H7 (cell line): ENCODE measurements at regions not wholly inside any gene's neighbourhood (a gene's known extent, or its start where the extent isn't known, plus 50 kb on each side); places are given as distances from the start of the nearest gene placed in this dataset.

Source experiments
- DNase-seq: peaks from one replicate; pipeline ENCODE4 v3.0.0; 2012
- H3K27me3 ChIP-seq: 2 replicates; pipeline ENCODE4 v1.6.0; 2011; ENCODE audit warnings: mild to moderate bottlenecking, low read length; ENCODE audit not compliant: control insufficient read depth, insufficient read depth
- H3K36me3 ChIP-seq: replicated peaks from 2 replicates; pipeline ENCODE4 v1.5.1; 2011; ENCODE audit warnings: low read length; ENCODE audit not compliant: control insufficient read depth, insufficient read depth
- H3K4me3 ChIP-seq: 2 replicates; pipeline ENCODE4 v1.5.1; 2011; ENCODE audit warnings: low read depth, mild to moderate bottlenecking, control low read depth, low read length, moderate library complexity; ENCODE audit not compliant: insufficient read depth

DNA sequence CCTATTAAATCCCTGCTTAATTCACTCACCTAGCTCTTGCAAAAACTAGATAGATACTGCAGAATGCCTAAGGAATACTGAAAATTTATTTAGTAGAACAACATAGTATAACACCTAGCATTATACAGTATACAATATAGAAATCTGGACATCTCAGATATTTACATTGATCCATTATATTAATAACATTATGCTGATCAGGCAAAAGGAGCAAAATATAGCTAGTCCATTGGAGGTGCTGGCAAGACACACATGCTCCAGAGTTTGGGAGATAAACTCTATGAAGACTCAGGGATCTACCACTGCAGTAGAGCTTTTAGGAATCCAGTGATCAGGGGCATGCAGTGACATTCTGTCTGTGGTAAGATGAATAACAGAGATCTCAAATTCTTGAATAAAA lies 357.6 kb downstream of the TBC1D4 start:
- DNase-seq = no peak
- Histone ChIP-seq H3K27me3 (no peaks in the 10 kb centered on the region), H3K4me3 (no peak overlapping the region), H3K36me3 (no peaks in the 10 kb centered on the region)

DNA sequence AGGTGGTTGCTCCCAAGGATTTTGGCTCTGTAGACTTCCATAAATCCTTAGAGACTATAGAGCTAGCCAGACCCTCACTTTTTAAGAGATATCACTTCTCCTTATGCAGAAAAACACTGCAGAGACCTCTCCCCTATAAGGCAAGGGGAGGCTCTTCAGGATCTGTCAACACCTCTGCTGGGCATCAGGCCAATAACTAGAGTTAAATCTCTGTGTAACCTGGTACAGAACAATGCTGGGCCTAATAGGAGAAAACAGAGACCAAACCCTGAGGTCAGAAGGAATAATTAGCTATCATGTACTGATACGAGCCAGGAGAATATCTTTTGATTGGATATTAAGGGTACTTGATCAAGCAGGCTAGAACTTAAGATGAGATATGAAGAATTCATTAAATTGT lies 358.5 kb downstream of the TBC1D4 start:
- no peaks in the 10 kb centered on the region for H3K27me3 ChIP-seq
- H3K4me3 ChIP-seq = no peak overlapping the region
- no peaks in the 10 kb centered on the region for H3K36me3 ChIP-seq
- DNase-seq = no peak

DNA sequence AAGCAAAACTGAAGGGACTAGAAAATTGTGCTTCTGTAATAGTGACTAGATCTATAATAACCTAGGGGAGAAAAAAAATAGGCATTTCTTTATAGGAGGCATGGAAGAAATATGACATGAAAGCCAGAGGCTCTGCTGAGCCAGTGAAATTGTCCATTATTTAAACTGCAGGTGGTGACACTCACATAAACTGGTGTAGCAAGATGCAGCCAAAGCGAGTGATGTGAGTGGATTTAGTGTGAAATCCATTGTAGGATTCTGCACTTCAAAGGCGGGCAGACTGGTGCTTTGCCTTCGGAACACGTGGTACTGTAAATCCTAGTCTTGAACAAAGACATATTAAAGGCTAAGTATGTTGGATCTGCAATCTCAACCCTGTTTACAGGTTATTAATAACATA lies 361.9 kb downstream of the TBC1D4 start:
- no peaks in the 10 kb centered on the region for H3K27me3 ChIP-seq
- H3K36me3 ChIP-seq = no peaks in the 10 kb centered on the region
- no peak for DNase-seq
- H3K4me3 ChIP-seq = no peak overlapping the region

DNA sequence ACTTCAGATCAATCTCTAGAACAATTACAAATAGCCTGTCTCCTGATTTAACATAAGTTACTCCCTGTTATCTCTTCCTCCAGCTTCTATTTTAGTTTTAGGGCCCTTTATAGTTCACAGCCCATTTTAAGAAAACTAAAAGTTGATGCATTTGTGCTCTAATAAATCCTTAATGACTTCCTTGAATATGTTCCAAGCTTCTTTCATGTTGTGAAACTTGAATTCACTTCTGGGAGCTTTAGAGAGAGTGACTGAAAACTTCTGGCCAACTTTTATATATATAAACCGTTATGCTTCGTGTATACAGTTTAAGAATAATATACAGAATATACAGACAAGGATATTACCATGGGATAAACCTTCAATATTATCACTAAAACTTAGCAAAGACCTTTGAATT lies 366.8 kb downstream of the TBC1D4 start:
- Histone ChIP-seq H3K4me3 (no peak overlapping the region), H3K27me3 (no peaks in the 10 kb centered on the region), H3K36me3 (no peaks in the 10 kb centered on the region)
- DNase-seq = no peak

DNA sequence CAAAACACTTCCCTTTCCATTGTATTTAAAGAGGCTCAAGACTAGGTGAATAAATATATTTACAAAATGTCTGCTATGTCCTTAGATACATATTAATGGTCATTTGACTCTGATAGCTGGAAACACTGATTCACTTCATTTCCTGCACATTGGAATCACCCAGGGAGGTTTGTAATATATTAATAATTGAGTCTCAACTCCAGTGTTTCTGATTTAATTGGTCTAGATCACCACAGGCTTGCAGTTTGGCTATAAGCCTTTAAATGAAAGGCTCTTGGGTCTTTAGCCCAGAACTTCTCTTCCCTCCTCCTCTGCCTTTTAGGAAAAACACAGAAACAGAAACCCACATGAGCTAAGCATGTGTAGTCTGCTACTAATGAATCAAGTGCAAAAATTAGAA lies 378.0 kb downstream of the TBC1D4 start:
- Histone ChIP-seq H3K27me3 (no peaks in the 10 kb centered on the region), H3K36me3 (no peaks in the 10 kb centered on the region), H3K4me3 (no peak overlapping the region)
- DNase-seq = no peak

DNA sequence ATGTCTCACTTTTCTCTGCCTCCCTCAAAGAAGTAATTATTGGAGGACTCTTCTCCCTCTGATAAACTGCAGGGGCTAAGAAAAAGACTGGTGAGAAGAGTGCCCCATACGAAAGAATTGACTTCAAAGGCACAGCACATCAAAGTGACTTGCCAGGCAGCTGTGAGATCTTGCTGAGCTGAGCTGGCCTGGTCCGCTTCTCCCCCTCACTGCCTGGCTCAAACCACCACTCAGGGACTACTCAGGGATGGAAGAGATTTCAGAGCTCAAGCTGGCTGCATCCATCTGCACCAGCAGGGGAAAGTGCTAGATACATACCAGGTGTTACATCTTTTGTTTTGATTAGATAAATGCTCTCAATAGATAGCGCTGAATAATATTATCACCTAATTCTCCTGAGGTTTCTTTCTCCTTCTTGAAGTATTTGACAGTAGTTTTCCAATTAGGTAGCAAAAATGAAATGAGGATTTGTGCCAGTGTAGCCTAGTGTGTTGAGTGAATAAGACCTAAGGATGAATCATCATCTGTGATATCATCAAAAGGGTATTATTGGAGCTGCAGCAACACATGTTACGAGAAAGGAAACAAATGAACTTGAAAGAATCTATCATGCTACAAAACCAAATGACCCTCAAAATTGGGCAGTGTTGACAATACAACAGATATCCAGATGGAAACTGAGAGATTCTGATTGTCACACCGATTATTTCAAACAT lies 379.8 kb downstream of the TBC1D4 start:
- peak; percentile 4 for DNase-seq
- no peaks in the 10 kb centered on the region for H3K36me3 ChIP-seq
- H3K4me3 ChIP-seq = no peak overlapping the region
- H3K27me3 ChIP-seq = no peaks in the 10 kb centered on the region

DNA sequence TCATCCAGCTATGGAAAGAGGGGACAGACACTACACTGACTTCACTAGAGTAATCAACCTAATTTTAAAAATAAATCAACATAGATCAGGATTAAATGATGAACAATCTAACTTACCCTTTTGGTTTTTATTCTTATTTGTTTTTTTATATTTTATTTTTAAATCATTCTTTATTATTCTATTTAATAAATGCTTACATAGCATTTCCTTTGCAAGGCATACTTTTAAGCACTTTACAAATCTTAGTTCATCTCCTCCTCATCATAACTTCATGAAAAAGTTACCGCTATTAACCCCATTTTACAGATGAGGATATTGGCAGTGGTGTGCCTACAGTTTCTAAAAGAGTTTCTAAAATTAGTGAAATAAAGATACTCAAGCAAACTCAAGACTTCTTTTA lies 380.6 kb downstream of the TBC1D4 start:
- no peak for DNase-seq
- H3K4me3 ChIP-seq = no peak overlapping the region
- no peaks in the 10 kb centered on the region for H3K27me3 ChIP-seq
- no peaks in the 10 kb centered on the region for H3K36me3 ChIP-seq

DNA sequence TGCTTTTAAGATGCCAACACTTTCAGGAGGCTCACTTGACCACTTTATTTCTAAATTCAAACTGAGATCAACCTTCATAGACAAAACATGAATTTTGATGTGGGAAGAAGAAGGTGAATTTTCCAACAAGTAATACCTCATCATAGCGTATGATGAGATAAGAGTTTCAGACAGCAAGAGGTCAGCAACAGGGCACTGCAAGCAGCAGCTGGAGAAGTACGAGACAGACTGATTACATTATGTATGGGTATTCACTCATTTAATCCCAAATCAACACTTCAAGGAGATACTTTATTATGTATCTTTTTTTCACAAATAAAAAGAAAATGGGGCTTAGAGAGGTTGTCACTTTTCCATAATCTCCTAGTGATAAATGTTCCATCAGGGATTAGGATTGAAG lies 389.8 kb downstream of the TBC1D4 start:
- H3K36me3 ChIP-seq = no peaks in the 10 kb centered on the region
- H3K27me3 ChIP-seq = no peaks in the 10 kb centered on the region
- H3K4me3 ChIP-seq = no peak overlapping the region
- DNase-seq = no peak

DNA sequence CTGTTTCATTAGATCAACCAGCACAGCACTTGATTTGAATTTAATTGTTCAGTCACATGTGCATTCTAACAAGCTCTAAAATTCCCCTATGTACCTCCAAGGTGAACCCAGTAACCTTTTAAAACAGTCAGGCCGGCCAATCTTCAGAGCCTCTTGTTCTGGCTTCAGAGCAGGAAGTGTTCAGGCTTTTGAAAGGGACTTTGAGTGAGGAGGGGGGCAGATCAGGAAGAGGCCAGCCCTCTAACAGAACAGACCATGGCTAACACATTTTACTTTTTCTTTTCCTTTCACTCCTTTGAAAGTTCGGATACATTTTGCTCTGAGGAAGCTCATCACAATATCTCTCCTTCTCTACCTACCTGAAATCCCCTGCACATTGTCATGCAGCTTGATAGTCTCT lies 390.3 kb downstream of the TBC1D4 start:
- Histone ChIP-seq H3K27me3 (no peaks in the 10 kb centered on the region), H3K4me3 (no peak overlapping the region), H3K36me3 (no peaks in the 10 kb centered on the region)
- peak; percentile 1 for DNase-seq

DNA sequence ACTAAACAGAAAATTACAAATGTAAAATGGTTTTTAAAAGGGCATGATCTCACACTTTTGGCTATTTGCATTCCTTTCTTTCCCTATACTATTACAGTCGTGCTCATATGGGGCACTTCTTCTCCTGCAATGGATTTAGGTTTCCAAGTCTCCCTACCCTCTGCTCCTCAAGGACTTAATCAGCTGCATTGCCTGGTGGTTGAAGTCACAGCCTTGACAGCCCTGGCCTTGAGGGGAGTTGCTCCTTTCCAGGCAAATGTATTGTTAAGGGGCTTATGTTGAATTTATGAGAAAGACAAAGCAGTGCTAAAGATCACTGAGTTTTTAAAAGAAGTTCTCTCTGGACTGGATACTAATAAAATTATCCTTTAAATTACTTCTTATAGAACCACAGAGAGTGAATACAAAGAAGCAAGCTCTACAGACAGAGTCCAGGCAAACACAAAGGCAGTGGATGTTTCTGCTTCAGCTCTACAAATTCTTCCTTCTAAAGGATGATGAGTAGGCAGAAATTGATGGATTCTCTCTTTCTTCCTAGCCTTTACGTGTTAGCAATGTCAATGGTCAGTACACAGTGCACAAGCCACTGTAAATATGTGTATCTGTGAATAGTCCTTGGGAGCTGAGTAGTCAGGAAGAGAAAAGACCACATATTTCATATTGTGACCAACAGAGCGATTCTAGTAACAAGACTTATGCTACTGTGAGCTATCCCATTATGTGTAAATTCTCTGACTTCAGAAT lies 390.9 kb downstream of the TBC1D4 start:
- no peak for DNase-seq
- no peak overlapping the region for H3K4me3 ChIP-seq
- no peaks in the 10 kb centered on the region for H3K36me3 ChIP-seq

DNA sequence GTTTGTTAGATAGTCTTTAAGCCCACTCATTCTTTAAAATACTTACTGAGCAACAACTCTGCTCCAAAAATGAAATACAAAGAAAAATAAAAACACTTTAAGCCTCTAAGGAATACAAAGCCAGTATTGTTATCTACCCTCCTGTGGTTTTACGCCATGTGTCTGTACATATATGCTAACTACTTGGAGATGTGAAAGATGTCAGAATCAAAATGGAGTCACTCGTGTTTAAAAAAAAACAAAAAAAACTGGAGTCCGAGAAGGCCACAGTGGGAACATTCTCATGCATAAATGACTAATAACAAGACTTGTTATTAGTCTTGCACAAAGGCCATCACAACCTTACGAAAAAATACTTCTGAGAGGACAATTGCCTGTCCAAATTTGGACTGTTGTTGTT lies 393.1 kb downstream of the TBC1D4 start:
- DNase-seq = no peak
- Histone ChIP-seq H3K4me3 (no peak overlapping the region), H3K27me3 (no peaks in the 10 kb centered on the region), H3K36me3 (no peaks in the 10 kb centered on the region)

More for the DNA sequence above, 390.9 kb downstream of the TBC1D4 start:
- no peaks in the 10 kb centered on the region for H3K27me3 ChIP-seq

DNA sequence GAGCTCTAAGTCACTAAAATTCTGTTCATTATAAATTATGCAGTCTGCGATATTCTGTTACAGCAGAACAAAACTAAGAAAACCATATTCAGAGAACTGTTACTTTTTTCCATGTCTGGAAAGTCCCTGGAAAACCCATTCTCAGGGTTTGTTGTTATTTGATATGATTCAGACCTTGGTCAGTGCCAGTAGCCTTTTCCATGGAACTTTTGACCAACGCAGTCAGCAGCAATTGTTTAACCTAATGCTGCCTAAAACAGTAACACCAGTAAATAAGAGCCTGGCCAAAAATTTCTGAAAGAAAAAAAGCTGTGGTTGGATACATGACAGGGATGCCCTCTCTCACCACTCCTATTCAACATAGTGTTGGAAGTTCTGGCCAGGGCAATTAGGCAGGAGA lies 402.7 kb downstream of the TBC1D4 start:
- no peak for DNase-seq
- H3K36me3 ChIP-seq = no peaks in the 10 kb centered on the region

DNA sequence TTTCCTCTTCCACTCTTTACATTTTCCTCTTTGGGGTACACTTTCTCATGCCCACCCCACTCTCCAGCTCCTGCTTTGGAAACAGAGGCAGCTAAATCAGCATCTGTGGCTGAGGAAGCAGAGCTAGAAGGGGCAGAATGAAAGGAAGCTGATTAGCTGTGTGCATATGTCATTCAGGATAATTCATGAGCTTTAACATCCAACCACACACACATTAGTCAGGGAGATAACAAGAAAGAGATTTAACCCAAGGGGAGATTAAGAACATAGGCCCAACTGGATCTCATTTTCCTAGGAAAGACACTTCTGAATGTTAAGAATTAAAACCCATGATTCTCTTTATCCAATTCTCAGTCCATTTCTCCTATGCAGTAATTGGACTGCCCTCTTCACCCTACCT lies 405.5 kb downstream of the TBC1D4 start:
- no peaks in the 10 kb centered on the region for H3K36me3 ChIP-seq
- H3K4me3 ChIP-seq = no peak overlapping the region
- no peaks in the 10 kb centered on the region for H3K27me3 ChIP-seq
- DNase-seq = no peak

More for the DNA sequence above, 402.7 kb downstream of the TBC1D4 start:
- Histone ChIP-seq H3K4me3 (no peak overlapping the region), H3K27me3 (no peaks in the 10 kb centered on the region)

DNA sequence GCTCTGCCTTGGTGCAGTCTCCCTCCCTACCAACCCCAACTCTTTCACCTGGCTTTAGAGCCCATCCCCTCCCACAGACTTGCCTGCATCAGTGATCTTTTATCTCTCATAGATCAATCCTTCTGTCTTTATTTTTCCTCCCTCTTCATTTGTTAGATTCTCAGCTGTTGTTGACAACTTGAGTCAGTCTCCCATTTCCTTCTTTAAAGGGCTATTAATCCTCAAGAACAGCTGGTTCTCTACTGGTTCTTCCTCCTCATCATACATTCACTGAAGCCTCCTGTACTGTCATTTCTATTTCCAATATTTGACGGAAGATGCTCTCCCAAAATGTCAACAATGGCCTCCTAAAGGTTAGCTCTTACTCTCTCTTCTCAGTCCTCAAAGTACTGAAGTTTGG lies 408.2 kb downstream of the TBC1D4 start:
- Histone ChIP-seq H3K36me3 (no peaks in the 10 kb centered on the region), H3K4me3 (no peak overlapping the region), H3K27me3 (no peaks in the 10 kb centered on the region)
- no peak for DNase-seq

DNA sequence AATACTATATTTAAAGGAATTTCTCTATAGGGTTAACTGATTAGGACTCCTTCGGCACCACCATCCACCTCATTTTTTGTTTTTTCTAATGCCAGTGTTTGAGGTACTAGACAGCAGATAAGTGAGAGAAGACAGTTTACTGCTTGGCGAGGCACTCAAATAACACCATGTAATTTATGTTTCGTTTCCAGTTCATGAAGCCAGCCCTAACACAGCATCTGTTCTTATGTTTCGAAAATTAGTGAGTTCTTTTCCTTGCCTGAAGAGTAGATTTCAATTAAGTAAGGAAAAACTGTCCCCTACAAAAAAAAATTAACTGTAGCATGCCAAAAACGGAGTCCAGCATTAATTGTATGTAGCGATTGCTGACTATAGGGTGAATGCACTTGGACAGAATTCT lies 409.1 kb downstream of the TBC1D4 start:
- no peaks in the 10 kb centered on the region for H3K27me3 ChIP-seq
- H3K36me3 ChIP-seq = no peaks in the 10 kb centered on the region
- H3K4me3 ChIP-seq = no peak overlapping the region
- no peak for DNase-seq
